Rectal smooth muscle tissue (tissue), 1 donor: ENCODE measurements at regions not wholly inside any gene's neighbourhood (a gene's known extent, or its start where the extent isn't known, plus 50 kb on each side); places are given as distances from the start of the nearest gene placed in this dataset.

Experiments
- H3K27ac ChIP-seq: one replicate; pipeline ENCODE4 v1.7.0; 2013; ENCODE audit warnings: low read depth, low read length, inconsistent platforms
- H3K27me3 ChIP-seq: one replicate; pipeline ENCODE4 v1.7.0; 2013; ENCODE audit warnings: low read length; ENCODE audit not compliant: control insufficient read depth, insufficient read depth
- H3K36me3 ChIP-seq: one replicate; pipeline ENCODE4 v1.7.0; 2013; ENCODE audit warnings: low read length; ENCODE audit not compliant: control insufficient read depth, insufficient read depth
- H3K4me1 ChIP-seq: one replicate; pipeline ENCODE4 v1.7.0; 2013; ENCODE audit warnings: low read length; ENCODE audit not compliant: control insufficient read depth, insufficient read depth
- H3K4me3 ChIP-seq: one replicate; pipeline ENCODE4 v1.7.0; 2013; ENCODE audit warnings: low read length
- H3K9ac ChIP-seq: one replicate; pipeline ENCODE4 v1.7.0; 2013; ENCODE audit warnings: low read length

- H3K9ac ChIP-seq: no peak overlapping the region
- no peaks in the 10 kb centered on the region for H3K4me1 ChIP-seq
- H3K4me3 ChIP-seq: no peak overlapping the region
- H3K27ac ChIP-seq: no peak overlapping the region
- H3K27me3 ChIP-seq: no peaks in the 10 kb centered on the region
- H3K36me3 ChIP-seq: no peaks in the 10 kb centered on the region
These were observed 78.9 kb downstream of the ENGASE start for GRCh38 chr17:79153367-79154130.

- Histone ChIP-seq H3K27me3 (no peaks in the 10 kb centered on the region), H3K4me1 (no peaks in the 10 kb centered on the region), H3K27ac (no peak overlapping the region), H3K9ac (no peak overlapping the region), H3K36me3 (no peaks in the 10 kb centered on the region), H3K4me3 (no peak overlapping the region)
These were observed 78.0 kb downstream of the ENGASE start for GRCh38 chr17:79152636-79153035.

GRCh38 chr17:79152110-79152509 is 77.5 kb downstream of the ENGASE start:
- H3K9ac ChIP-seq: no peak overlapping the region
- no peak overlapping the region for H3K4me3 ChIP-seq
- no peaks in the 10 kb centered on the region for H3K36me3 ChIP-seq
- H3K4me1 ChIP-seq: no peaks in the 10 kb centered on the region
- H3K27me3 ChIP-seq: no peaks in the 10 kb centered on the region
- H3K27ac ChIP-seq: no peak overlapping the region

GRCh38 chr17:79150799-79151198 is 76.2 kb downstream of the ENGASE start:
- no peak overlapping the region for H3K4me3 ChIP-seq
- H3K4me1 ChIP-seq: no peaks in the 10 kb centered on the region
- H3K27ac ChIP-seq: no peak overlapping the region
- H3K9ac ChIP-seq: no peak overlapping the region
- no peaks in the 10 kb centered on the region for H3K27me3 ChIP-seq
- no peaks in the 10 kb centered on the region for H3K36me3 ChIP-seq

GRCh38 chr17:79150035-79150733 is 75.6 kb downstream of the ENGASE start:
- H3K27ac ChIP-seq: no peak overlapping the region
- H3K36me3 ChIP-seq: no peaks in the 10 kb centered on the region
- H3K27me3 ChIP-seq: no peaks in the 10 kb centered on the region
- H3K4me3 ChIP-seq: no peak overlapping the region
- no peaks in the 10 kb centered on the region for H3K4me1 ChIP-seq
- H3K9ac ChIP-seq: no peak overlapping the region

- Histone ChIP-seq H3K9ac (no peak overlapping the region), H3K36me3 (no peaks in the 10 kb centered on the region), H3K27ac (no peak overlapping the region), H3K4me1 (no peaks in the 10 kb centered on the region), H3K27me3 (no peaks in the 10 kb centered on the region), H3K4me3 (no peak overlapping the region)
These were observed 74.0 kb downstream of the ENGASE start for GRCh38 chr17:79148584-79148983.

- H3K27me3 ChIP-seq: no peaks in the 10 kb centered on the region
- H3K4me1 ChIP-seq: no peaks in the 10 kb centered on the region
- no peaks in the 10 kb centered on the region for H3K36me3 ChIP-seq
- no peak overlapping the region for H3K27ac ChIP-seq
- H3K9ac ChIP-seq: no peak overlapping the region
- no peak overlapping the region for H3K4me3 ChIP-seq
These were observed 73.3 kb downstream of the ENGASE start for GRCh38 chr17:79147746-79148506.

- Histone ChIP-seq H3K27me3 (no peaks in the 10 kb centered on the region), H3K4me1 (no peaks in the 10 kb centered on the region), H3K36me3 (no peaks in the 10 kb centered on the region), H3K27ac (no peak overlapping the region), H3K4me3 (no peak overlapping the region), H3K9ac (no peak overlapping the region)
These were observed 71.9 kb downstream of the ENGASE start for GRCh38 chr17:79146562-79146961.

- Histone ChIP-seq H3K4me3 (no peak overlapping the region), H3K27ac (no peak overlapping the region), H3K27me3 (no peaks in the 10 kb centered on the region), H3K9ac (no peak overlapping the region), H3K4me1 (no peaks in the 10 kb centered on the region), H3K36me3 (no peaks in the 10 kb centered on the region)
These were observed 70.9 kb downstream of the ENGASE start for GRCh38 chr17:79145548-79145947.

GRCh38 chr17:79144133-79144532 is 69.5 kb downstream of the ENGASE start:
- no peak overlapping the region for H3K9ac ChIP-seq
- no peak overlapping the region for H3K4me3 ChIP-seq
- H3K27ac ChIP-seq: no peak overlapping the region
- H3K36me3 ChIP-seq: no peaks in the 10 kb centered on the region
- H3K27me3 ChIP-seq: peaks cover 3% of the 10 kb centered on the region
- no peaks in the 10 kb centered on the region for H3K4me1 ChIP-seq

GRCh38 chr17:79142375-79142774 is 67.8 kb downstream of the ENGASE start:
- H3K27me3 ChIP-seq: peaks cover 3% of the 10 kb centered on the region
- no peak overlapping the region for H3K9ac ChIP-seq
- H3K4me1 ChIP-seq: peaks cover 2% of the 10 kb centered on the region
- no peak overlapping the region for H3K4me3 ChIP-seq
- H3K27ac ChIP-seq: no peak overlapping the region
- no peaks in the 10 kb centered on the region for H3K36me3 ChIP-seq

GRCh38 chr17:79141578-79142355 is 67.1 kb downstream of the ENGASE start:
- no peak overlapping the region for H3K9ac ChIP-seq
- H3K4me3 ChIP-seq: no peak overlapping the region
- peaks cover 2% of the 10 kb centered on the region for H3K4me1 ChIP-seq
- H3K27me3 ChIP-seq: peaks cover 3% of the 10 kb centered on the region
- no peak overlapping the region for H3K27ac ChIP-seq
- H3K36me3 ChIP-seq: no peaks in the 10 kb centered on the region
